Hypothalamus (tissue), 51 donors: ENCODE measurements at regions not wholly inside any gene's neighbourhood (a gene's known extent, or its start where the extent isn't known, plus 50 kb on each side); places are given as distances from the start of the nearest gene placed in this dataset.
"Not testable (repeated sequence)": the region's sequence is repeated elsewhere in the genome, so short reads cannot be mapped to it uniquely, and the experiment has no call there.

ENCODE experiments used
- DNase-seq, 51 donors: peaks; one replicate each; lab custom pipeline; 2025; lab: John Stamatoyannopoulos, UW

DNA sequence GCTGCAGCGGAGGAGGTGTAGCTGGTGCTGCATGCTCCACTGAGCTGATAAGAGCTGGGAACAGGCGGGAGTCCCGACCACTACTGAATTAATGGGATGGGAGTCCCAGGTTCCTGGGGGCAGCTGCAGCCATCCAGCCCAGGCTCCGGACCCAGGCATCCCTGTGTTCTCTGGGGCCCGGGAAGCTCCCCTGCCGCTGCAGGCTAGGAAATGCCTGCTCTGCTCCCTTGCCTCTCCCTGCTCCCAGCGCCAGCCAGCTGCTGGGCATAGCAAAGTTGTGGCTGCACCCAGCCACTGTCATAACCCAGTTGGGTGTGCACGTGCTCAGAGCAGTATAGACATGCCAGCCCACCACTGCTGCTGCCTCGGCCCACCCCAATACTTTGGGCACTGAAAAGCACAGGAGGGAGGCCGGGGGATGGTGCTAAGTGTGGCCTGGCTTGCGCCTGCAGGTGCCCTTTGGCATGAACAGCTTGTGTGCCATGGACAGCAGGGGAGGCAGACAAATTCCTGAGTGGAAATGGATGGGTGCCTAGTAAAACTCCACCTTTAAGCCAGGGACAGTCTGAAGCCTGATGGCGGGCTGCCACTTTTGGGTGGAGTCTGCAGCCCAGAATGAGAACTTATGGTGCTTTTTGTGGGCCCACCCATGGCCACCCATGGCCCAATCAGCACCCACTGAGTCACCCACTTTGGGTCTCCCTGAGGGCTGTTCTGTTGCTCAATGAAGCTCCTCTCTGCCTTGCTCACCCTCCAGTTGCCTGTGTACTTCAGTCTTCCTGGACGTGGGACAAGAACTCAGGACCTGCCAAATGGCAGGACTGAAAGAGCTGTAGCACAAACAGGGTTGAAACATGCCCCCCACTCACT is 219.3 kb upstream of the TMEFF2 start:
- DNase-seq = no peak

DNA sequence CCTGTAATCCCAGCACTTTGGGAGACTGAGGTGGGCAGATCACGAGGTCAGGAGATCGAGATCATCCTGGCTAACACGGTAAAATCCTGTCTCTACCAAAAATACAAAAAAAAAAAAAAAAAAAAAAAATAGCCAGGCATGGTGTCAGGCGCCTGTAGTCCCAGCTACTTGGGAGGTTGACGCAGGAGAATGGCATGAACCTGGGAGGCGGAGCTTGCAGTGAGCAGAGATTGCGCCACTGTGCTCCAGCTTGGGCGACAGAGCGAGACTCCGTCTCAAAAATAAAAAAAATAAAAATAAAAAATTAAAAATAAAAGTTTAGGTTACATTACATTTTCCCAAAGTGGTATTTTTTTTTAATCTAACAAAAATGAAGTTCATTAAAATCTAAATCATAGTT is 218.1 kb upstream of the TMEFF2 start:
- DNase-seq = not testable (repeated sequence)

DNA sequence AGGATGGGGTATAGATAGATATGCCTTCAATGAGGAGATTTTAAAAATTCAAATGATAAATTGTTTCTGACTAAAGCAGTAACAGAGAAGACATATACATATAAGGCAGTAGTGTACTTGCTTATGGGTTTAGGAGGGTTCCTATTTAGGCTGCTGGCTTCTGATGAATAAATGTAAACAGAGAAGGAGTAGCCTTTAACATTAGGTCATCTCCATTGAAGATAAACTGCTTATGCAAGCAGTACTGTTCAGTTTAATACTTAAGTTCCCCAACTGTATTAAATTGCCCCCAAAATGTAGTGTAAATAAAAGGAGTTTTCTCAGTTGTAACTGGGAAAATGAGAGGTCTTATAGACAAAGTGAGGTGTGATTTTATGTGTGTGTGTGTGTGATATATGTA is 217.7 kb upstream of the TMEFF2 start:
- no peak for DNase-seq

DNA sequence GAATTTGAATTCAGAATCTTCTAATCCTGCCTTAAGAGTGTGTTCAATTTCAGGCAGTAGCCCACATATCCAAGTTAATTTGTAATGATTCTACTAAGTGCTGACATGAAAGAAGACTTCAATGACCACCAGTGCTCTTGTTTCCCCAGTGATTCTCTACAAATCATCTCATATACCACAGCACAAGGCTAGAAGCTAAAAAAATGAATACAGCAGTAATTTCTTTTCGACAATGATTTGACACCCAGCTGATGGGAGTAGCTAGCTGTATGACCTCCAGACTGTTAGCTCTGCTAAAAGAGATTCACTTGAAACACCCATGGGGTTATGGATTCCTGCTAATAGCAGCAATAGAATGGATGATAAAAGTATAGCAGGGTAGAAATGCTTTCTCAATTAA is 217.0 kb upstream of the TMEFF2 start:
- no peak for DNase-seq

DNA sequence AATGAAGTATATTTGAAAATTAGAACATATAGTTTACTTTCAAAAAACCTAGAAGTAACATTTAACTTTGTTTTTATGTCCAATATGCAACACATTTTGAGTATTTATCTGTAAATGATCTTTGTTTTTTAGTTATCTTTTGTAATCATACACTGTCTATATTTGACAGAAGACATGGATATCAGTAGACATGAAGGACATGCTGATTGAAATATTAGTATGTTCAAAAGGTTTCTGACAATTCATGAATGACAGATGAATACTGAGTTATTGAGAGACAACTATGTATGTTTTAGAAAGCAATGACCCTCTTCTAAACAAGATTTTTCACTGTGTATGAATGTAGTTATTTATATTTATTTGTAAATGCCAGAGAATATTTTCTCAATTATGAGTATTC is 215.6 kb upstream of the TMEFF2 start:
- DNase-seq = no peak

DNA sequence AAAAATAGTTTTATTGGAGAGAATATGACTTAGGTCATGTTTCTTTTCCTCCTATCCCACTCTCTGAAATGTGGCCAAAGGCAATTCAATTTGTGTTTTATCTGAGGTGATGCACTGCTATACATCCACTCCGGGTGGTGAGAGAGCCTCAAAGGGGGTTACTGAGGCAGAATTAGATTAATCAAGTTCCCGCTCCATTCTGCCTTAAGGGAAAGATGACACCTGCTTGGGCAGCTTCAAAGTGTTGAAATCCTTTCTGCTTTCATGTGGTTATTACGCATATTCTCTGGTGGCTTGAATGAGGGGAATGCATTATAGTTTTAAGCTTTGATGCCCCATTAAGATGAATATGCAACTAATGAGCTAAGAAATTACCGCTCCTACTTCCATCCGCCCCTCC is 213.0 kb upstream of the TMEFF2 start:
- no peak for DNase-seq

DNA sequence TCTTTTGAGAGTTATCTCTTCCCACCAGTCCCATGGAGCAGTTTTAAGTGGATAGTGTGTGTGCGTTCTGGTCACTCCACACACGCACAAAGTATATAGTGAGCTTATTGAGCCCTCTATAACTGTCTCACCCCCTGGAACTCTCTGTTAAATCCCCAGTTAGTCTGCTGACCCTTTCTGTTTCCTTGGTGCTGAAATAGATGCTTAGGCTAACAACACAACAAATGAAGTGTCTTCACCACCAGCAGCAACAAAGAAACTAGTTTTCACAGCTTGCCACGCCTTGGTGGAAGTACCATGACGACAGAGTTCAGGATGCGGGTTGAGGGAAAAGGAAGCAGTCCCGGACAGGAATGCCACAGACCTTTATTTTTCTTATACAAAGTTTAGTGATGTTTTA is 203.5 kb upstream of the TMEFF2 start:
- DNase-seq = no peak

DNA sequence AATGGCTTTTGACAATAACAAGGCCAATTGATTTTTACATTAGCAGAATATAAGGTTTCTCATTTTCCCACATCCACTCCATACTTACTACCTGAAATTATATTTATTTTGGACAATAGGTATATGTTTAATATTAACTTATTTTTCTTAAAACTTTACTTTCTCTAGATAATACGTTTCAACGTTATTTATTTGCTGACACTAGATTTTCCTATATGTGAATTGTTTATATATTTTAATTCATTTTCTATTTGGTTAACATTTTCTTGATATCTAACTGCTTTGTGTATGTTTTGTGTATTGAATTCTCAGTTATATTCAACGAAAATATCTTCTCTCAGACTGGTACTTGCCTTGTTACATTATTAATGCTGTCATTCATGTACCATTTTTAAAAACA is 199.9 kb upstream of the TMEFF2 start:
- no peak for DNase-seq

DNA sequence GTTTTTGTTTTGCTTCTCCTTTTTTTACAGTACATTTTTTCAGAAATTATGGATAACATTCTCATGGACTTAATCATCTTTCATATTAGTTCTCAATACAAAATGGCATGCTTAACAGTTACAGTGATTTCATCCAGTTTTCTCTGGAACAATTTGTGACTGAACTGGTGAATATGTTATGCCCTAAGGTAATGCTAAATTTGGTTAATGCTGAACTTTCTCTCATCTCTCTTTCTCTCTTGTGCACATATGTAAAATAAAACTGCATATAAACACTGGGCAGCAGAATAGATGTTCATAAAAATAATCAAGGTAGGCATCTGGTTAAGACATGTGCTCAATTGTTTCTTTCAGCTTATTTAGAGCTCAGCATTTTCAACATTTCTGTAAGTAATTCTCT is 196.3 kb upstream of the TMEFF2 start:
- DNase-seq = no peak

DNA sequence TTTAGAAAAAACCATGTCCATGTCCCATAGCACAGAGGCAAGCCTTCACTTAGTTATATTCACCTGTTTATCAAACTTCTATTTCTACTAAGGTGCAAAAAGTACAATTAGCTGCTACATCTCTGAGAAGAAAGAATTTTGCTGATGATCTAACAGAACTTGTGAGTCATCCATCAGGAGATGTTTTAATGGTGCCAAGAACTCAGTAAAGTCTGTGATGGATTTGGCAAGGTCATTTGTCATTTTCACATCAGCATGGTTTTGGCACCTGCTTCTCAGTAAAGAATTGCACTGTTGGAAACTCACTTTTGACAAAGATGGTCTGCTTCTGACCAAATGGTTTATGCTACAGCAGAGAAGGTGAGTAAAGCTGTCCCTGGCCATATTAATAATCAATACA is 195.7 kb upstream of the TMEFF2 start:
- no peak for DNase-seq

DNA sequence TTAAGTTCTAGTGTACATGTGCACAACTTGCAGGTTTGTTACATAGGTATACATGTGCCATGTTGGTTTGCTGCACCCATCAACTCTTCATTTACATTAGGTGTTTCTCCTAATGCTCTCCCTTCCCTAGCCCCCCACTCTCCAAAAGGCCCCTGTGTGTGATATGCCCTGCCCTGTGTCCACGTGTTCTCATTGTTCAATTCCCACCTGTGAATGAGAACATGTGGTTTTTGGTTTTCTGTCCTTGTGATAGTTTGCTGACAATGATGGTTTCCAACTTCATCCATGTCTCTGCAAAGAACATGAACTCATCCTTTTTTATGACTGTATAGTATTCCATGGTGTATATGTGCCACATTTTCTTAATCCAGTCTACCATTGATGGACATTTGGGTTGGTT is 189.5 kb upstream of the TMEFF2 start:
- DNase-seq = not testable (repeated sequence)

DNA sequence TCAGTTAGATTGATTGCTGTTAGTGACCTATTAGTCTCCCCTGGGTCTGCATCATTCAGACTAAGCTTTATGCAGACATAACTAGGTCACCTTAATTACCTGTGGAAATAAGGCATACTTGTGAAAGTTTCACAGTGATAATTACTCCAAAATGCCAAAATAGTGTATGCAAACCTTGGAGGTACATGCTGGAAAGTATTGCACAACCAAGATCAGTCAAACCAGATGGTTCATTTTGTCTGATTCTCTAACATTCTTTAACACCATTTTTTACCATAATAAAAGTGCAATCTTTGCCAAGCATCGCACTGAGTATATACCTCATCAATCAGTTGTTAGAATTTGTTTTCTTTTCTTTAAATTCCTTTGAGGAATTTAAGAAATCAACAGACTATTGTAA is 186.3 kb upstream of the TMEFF2 start:
- DNase-seq = no peak

DNA sequence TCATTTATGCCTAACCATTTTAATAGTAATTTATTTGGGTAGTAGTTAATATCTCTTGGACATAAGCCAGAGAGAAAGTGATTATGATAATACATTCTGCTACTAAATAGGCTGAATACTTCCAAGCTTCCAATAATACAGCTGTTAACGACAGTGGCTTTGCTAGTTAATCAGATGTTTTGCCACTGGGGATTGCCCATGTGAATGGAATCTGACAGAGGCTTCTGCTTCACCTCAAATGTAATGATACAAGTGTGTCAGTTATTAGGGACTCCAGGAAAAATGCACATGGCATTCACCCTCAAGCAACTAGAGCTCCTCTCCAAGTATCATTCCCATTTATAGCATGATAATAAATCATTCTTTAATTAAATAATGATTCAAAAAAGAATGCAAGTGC is 185.0 kb upstream of the TMEFF2 start:
- DNase-seq = no peak

DNA sequence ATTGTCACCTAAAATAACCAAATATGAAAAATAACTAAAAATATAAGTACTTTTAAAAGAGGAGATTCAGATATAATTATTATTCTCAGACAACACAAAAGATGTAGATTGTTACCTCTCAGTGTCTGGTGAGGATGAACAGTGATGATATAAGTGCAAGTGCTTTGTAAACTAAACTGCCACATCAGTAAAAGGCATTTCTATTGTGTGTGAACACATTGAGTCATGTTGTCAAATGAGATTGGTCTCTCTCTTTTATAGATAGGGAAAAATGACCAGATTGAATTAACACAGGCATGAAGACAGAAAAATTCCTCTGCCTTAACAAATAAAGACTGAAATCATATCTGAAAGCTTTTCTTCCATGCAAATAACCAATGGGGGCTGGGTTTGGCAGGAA is 182.4 kb upstream of the TMEFF2 start:
- DNase-seq = no peak

DNA sequence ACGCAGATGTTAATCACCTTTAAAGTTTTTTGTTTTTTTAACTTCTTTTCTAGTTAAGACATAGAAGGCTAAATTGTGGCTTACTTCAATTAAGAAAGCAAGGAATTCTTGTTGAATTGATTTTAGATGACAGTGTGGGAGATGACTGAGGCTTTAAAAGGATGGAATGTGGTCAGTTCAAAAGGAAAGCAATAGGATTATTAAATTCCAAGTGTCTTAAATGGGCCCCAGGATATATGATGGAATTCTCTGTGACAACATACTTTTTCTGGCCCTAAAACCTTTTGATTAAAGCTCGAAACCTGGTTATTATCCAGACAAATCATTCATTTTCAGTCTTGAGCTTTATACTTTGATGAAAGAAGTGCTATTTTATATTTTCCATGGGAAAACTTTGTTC is 179.0 kb upstream of the TMEFF2 start:
- DNase-seq = no peak

DNA sequence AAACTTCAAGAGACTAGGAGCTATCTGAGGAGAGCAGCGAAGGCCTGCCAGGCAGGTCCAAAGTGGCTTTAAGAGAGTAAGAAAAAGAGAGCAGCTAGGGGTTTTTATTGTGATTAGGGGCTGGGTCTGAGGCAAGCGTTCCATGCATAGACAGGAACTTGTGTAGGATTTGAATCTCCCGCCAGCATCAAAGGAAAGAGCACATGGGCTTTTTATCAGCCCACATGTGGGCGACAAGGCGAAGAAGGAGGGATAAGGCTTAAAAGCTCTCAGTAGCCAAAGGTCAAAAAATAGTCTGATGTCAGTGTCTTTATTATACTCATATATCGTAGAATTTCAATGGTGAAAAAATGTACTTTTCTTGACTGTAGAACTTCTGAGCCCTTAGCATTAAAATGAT is 178.5 kb upstream of the TMEFF2 start:
- DNase-seq = no peak

DNA sequence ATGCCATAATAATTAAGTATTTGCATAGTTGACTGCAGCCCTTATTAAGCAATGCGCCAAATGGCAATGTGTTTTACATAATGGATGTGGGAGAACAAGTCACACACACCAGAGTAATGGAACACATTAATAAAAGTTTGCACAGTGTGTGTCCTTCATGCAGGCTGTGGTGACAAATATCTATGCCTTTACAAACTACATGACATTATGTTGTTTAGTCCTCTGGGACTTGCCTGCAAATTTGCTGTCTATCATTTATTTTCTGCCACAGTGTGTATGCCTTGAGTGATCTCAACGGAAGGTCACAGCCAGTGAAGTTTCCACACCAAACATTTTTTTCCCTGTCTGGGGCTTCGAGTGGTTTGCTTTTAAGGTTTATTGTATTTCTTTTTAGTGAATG is 175.2 kb upstream of the TMEFF2 start:
- DNase-seq = no peak

DNA sequence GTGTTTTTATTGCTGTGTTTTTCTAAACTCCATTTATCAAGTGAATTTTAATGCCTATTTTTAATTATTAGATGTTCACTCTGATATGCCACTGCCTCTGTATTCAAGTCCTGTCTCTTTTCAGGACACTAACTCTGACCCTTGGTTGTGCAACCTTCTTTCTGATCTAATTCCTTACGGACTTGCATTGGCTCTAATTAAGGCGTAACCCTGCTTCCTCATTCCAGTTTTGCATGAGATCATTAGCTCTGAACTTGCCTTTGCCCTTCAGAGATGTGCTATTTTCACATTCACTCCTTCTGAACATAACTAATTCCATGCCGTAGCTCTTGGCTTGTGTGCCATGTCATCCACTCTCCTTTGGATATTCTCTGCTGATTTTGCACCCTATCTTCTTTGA is 162.5 kb upstream of the TMEFF2 start:
- DNase-seq = no peak

DNA sequence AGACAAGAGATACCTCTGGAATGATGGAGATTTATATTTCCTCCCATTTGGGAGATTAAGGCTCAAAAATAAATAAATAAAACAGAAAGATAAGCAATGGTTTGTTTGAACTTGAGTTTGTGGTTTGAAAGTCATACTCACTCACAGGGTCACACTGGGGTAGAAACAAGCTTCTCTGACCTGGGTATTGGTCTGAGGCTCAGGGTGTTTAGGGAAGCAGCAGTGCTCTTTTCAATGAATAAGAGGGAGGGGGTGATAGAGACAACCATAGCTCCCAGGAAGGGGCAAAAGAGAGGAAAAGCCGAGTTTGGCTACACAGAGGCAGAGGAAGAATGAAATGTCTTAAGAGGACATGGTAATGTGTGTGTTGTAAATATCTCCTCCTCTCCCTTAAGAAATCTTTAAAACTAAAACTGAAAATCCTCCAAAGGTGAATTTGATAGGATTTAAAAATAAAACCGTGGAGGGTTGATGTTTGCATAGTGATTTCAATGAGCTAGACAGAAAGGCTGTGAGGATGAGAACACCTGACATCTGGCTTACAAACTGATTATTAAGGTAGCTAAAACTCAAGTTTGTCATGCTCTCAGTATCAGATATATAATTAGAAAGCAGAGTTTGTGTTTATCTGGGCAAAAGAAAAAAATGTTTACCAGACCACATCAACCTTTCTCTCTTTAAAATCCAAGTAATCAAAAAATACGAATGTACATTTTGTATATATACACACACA is 159.9 kb upstream of the TMEFF2 start:
- no peak for DNase-seq

DNA sequence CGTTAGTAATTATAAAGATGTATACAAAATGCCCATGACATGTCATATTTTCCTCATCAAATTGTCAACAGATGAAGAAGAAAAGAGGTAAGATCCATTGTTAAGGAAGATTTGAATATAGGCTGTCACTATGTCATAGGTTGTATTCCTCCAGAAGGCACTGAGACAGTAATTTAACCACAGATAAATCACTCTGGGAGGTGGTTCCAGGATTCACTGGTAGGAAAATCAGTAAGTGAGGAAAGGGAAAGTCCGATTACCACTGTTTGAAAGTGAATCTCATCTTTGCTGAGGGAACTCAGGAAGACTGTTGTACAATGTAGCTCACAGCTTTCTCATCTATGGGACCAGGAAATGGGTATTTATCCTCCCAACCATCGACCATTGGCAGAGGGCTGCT is 152.8 kb upstream of the TMEFF2 start:
- no peak for DNase-seq

DNA sequence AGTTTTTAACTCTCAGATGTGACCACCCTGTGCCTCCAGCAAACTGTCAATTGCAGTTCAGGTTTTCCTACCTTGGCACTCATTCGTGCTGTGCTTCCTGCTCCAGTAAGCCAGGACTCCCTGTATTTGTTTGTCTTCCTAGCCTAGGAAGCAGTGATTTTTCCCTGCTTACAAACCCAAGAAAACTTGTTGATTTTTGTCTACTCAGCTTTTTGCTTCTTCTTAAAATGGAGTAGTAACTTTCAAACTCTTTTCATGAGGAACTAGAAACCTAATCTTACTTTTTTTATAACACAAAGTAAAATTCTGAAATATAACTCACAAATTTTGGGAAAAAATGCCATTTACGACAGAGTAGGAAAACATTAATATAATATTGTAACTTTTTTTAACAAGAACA is 150.6 kb upstream of the TMEFF2 start:
- no peak for DNase-seq

DNA sequence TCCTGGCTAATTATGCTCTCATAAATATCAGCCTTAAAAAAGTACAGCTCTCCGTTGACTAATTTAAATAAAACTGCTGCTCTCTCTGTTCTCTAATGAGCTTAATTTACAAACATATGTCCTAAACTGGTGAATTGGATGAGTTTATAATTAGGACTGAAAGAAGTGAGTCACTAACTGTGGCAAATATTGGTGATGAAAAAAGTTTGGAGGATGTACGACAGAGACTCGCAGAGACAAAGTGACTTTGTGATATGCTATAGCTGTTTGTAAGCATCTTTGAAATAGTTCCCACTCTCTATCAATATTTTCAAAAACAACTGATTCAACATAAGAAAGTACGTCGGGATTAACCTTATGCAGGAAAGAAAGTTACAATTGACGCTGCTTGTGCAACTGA is 138.9 kb upstream of the TMEFF2 start:
- no peak for DNase-seq
